ENCODE measurements at regions not wholly inside any gene's neighbourhood (a gene's known extent, or its start where the extent isn't known, plus 50 kb on each side); places are given as distances from the start of the nearest gene placed in this dataset.

DNA sequence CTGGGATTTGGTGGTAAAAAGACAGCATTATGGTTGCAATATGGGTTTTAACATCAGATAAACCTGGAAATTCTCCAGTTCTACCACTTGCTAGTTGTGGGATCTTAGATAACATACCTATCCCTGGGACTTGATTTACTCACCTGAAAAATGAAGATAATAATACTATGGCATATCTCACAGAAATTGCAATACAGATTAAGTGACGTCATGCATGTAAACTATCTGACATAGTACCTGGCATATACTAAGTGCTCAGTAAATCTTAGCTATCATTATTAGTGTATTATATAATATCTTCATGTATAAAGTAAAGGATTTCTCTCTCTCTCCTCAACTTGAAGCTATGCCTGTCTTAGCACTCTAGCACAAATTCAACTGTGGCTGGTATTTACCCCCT, 192.5 kb downstream of the PCDH19 start:
- no peak for DNase-seq (ENCODE audit: low read depth)
- H3K4me3 ChIP-seq (ENCODE audit: low read depth, low read length), result no peak overlapping the region
- TF ChIP-seq, protein P1, sequence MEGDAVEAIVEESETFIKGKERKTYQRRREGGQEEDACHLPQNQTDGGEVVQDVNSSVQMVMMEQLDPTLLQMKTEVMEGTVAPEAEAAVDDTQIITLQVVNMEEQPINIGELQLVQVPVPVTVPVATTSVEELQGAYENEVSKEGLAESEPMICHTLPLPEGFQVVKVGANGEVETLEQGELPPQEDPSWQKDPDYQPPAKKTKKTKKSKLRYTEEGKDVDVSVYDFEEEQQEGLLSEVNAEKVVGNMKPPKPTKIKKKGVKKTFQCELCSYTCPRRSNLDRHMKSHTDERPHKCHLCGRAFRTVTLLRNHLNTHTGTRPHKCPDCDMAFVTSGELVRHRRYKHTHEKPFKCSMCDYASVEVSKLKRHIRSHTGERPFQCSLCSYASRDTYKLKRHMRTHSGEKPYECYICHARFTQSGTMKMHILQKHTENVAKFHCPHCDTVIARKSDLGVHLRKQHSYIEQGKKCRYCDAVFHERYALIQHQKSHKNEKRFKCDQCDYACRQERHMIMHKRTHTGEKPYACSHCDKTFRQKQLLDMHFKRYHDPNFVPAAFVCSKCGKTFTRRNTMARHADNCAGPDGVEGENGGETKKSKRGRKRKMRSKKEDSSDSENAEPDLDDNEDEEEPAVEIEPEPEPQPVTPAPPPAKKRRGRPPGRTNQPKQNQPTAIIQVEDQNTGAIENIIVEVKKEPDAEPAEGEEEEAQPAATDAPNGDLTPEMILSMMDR (IDR thresholded peaks at IDR 0.05; ENCODE audit: low read depth, low read length), result no peak
- no peak for TF ChIP-seq POLR2A (IDR thresholded peaks at IDR 0.05; ENCODE audit: extremely low read depth, insufficient read length)
- no peak for TF ChIP-seq MYC (IDR thresholded peaks at IDR 0.05; ENCODE audit: low read depth, low read length)
- no peak for TF ChIP-seq MAX (IDR thresholded peaks at IDR 0.05; ENCODE audit: low read depth, low read length)

GRCh38 chrX:100216083-100216482, 194.0 kb downstream of the PCDH19 start:
- no peak overlapping the region for H3K4me3 ChIP-seq (ENCODE audit: low read depth, low read length)
- DNase-seq (ENCODE audit: low read depth), result no peak
- TF ChIP-seq POLR2A (IDR thresholded peaks at IDR 0.05; ENCODE audit: extremely low read depth, insufficient read length), result no peak
- TF ChIP-seq, protein P1 (IDR thresholded peaks at IDR 0.05; ENCODE audit: low read depth, low read length), result no peak
- TF ChIP-seq MAX (IDR thresholded peaks at IDR 0.05; ENCODE audit: low read depth, low read length), result no peak
- no peak for TF ChIP-seq MYC (IDR thresholded peaks at IDR 0.05; ENCODE audit: low read depth, low read length)

GRCh38 chrX:100208076-100208475, 202.0 kb downstream of the PCDH19 start:
- no peak for DNase-seq (ENCODE audit: low read depth)
- H3K4me3 ChIP-seq (ENCODE audit: low read depth, low read length), result no peak overlapping the region
- no peak for TF ChIP-seq MAX (IDR thresholded peaks at IDR 0.05; ENCODE audit: low read depth, low read length)
- TF ChIP-seq MYC (IDR thresholded peaks at IDR 0.05; ENCODE audit: low read depth, low read length), result no peak
- TF ChIP-seq, protein P1 (IDR thresholded peaks at IDR 0.05; ENCODE audit: low read depth, low read length), result no peak
- no peak for TF ChIP-seq POLR2A (IDR thresholded peaks at IDR 0.05; ENCODE audit: extremely low read depth, insufficient read length)

- TF ChIP-seq, protein P1 (IDR thresholded peaks at IDR 0.05; ENCODE audit: low read depth, low read length), result no peak
- TF ChIP-seq MAX (IDR thresholded peaks at IDR 0.05; ENCODE audit: low read depth, low read length) (no peak), POLR2A (IDR thresholded peaks at IDR 0.05; ENCODE audit: extremely low read depth, insufficient read length) (no peak), MYC (IDR thresholded peaks at IDR 0.05; ENCODE audit: low read depth, low read length) (no peak)
- peak; percentile 11 for DNase-seq (ENCODE audit: low read depth)
- no peak overlapping the region for H3K4me3 ChIP-seq (ENCODE audit: low read depth, low read length)
Observed at GRCh38 chrX:100207331-100208024, 202.6 kb downstream of the PCDH19 start.

- TF ChIP-seq, protein P1 (IDR thresholded peaks at IDR 0.05; ENCODE audit: low read depth, low read length), result no peak
- DNase-seq (ENCODE audit: low read depth), result no peak
- no peak overlapping the region for H3K4me3 ChIP-seq (ENCODE audit: low read depth, low read length)
Observed at GRCh38 chrX:100204534-100204933, 205.5 kb downstream of the PCDH19 start.

Measured in NB4 (cell line).